ENCODE measurements at regions not wholly inside any gene's neighbourhood (a gene's known extent, or its start where the extent isn't known, plus 50 kb on each side); places are given as distances from the start of the nearest gene placed in this dataset.
"Not testable (repeated sequence)": the region's sequence is repeated elsewhere in the genome, so short reads cannot be mapped to it uniquely, and the experiment has no call there.

GRCh38 chr7:142566271-142566670 is 183.0 kb upstream of the PRSS1 start:
- DNase-seq: no peak

GRCh38 chr7:142564125-142564524 is 185.1 kb upstream of the PRSS1 start:
- DNase-seq: not testable (repeated sequence)

GRCh38 chr7:142563470-142563869 is 185.8 kb upstream of the PRSS1 start:
- DNase-seq: no peak

- DNase-seq: no peak
Measured at GRCh38 chr7:142562688-142563087, 186.6 kb upstream of the PRSS1 start.

GRCh38 chr7:142561396-142561795 is 187.9 kb upstream of the PRSS1 start:
- not testable (repeated sequence) for DNase-seq

- DNase-seq: not testable (repeated sequence)
Measured at GRCh38 chr7:142560770-142561169, 188.5 kb upstream of the PRSS1 start.

GRCh38 chr7:142560166-142560565 is 189.1 kb upstream of the PRSS1 start:
- no peak for DNase-seq

- no peak for DNase-seq
Measured at GRCh38 chr7:142557971-142558582, 191.2 kb upstream of the PRSS1 start.

- no peak for DNase-seq
Measured at GRCh38 chr7:142556740-142557139, 192.5 kb upstream of the PRSS1 start.

- no peak for DNase-seq
Measured at GRCh38 chr7:142554560-142555532, 194.4 kb upstream of the PRSS1 start.

- no peak for DNase-seq
Measured at GRCh38 chr7:142553216-142553615, 196.1 kb upstream of the PRSS1 start.

GRCh38 chr7:142548978-142549377 is 200.3 kb upstream of the PRSS1 start:
- DNase-seq: no peak

- DNase-seq: no peak
Measured at GRCh38 chr7:142546452-142546851, 202.8 kb upstream of the PRSS1 start.

GRCh38 chr7:142542942-142543341 is 206.3 kb upstream of the PRSS1 start:
- DNase-seq: no peak

GRCh38 chr7:142542105-142542504 is 207.2 kb upstream of the PRSS1 start:
- no peak for DNase-seq

GRCh38 chr7:142540371-142540770 is 208.9 kb upstream of the PRSS1 start:
- DNase-seq: no peak

- DNase-seq: no peak
Measured at GRCh38 chr7:142539901-142540300, 209.4 kb upstream of the PRSS1 start.

- DNase-seq: no peak
Measured at GRCh38 chr7:142537760-142538159, 211.5 kb upstream of the PRSS1 start.

GRCh38 chr7:142535123-142535779 is 214.0 kb upstream of the PRSS1 start:
- no peak for DNase-seq

GRCh38 chr7:142534726-142535122 is 214.5 kb upstream of the PRSS1 start:
- DNase-seq: no peak

- no peak for DNase-seq
Measured at GRCh38 chr7:142533920-142534319, 215.4 kb upstream of the PRSS1 start.

- DNase-seq: no peak
Measured at GRCh38 chr7:142529591-142529990, 219.7 kb upstream of the PRSS1 start.

- no peak for DNase-seq
Measured at GRCh38 chr7:142528608-142529408, 220.5 kb upstream of the PRSS1 start.
